CD14-positive monocyte (primary cell): ENCODE measurements at regions not wholly inside any gene's neighbourhood (a gene's known extent, or its start where the extent isn't known, plus 50 kb on each side); places are given as distances from the start of the nearest gene placed in this dataset.

Source experiments
- DNase-seq, 3 donors: peaks; one replicate each; pipeline ENCODE4 v3.0.0-alpha.2; 2011 to 2022
- H2AFZ ChIP-seq: 2 replicates; pipeline ENCODE4 v1.6.0; 2012; ENCODE audit warnings: mild to moderate bottlenecking, low read depth, low read length, inconsistent platforms; ENCODE audit not compliant: insufficient read depth, poor library complexity, severe bottlenecking
- H3K27ac ChIP-seq, 2 donors: 1 replicate in 1 of 2; 2 replicates in 1 of 2; pipeline ENCODE4 v1.5.1; 2012 to 2013; ENCODE audit warnings: low read length in 2 of 2, control low read depth in 1 of 2, inconsistent platforms in 1 of 2, low read depth in 1 of 2, mild to moderate bottlenecking in 1 of 2
- H3K27me3 ChIP-seq, 2 donors: one replicate each; pipeline versions ENCODE4 v1.6.0 to v1.6.1; 2011 to 2013; ENCODE audit warnings: low read length in 2 of 2; ENCODE audit not compliant: control insufficient read depth in 2 of 2, insufficient read depth in 2 of 2
- H3K36me3 ChIP-seq, 2 donors: replicated peaks in 1 of 2; 1 replicate in 1 of 2; 2 replicates in 1 of 2; pipeline versions ENCODE4 v1.5.1 to v1.6.1; 2012 to 2013; ENCODE audit warnings: low read length in 2 of 2, control low read depth in 1 of 2, inconsistent platforms in 1 of 2, mild to moderate bottlenecking in 1 of 2; ENCODE audit not compliant: insufficient read depth in 2 of 2, control insufficient read depth in 1 of 2
- H3K4me1 ChIP-seq, 2 donors: 1 replicate in 1 of 2; 2 replicates in 1 of 2; pipeline versions ENCODE4 v1.5.1 to v1.6.1; 2012 to 2013; ENCODE audit warnings: low read length in 2 of 2, control low read depth in 1 of 2, inconsistent platforms in 1 of 2, mild to moderate bottlenecking in 1 of 2, moderate library complexity in 1 of 2; ENCODE audit not compliant: insufficient read depth in 2 of 2, control insufficient read depth in 1 of 2
- H3K4me2 ChIP-seq: replicated peaks from 2 replicates; pipeline ENCODE3; 2012; ENCODE audit warnings: low read length, moderate library complexity, mild to moderate bottlenecking; ENCODE audit not compliant: poor library complexity, severe bottlenecking; ENCODE audit errors: extremely low read depth
- H3K4me3 ChIP-seq, 3 experiments: fragments of 200-600 bp in 1 of 3; sonication (generic) in 1 of 3; replicated peaks in 1 of 3; 1 replicate in 2 of 3; 2 replicates in 1 of 3; pipeline ENCODE4 v1.5.1; 2011 to 2013; ENCODE audit warnings: low read length in 3 of 3, mild to moderate bottlenecking in 3 of 3, control low read depth in 2 of 3, low read depth in 2 of 3, inconsistent platforms in 1 of 3, moderate library complexity in 1 of 3
- H3K79me2 ChIP-seq: 2 replicates; pipeline ENCODE4 v1.6.0; 2012; ENCODE audit warnings: mild to moderate bottlenecking, control low read depth, inconsistent platforms, low read length, moderate library complexity; ENCODE audit not compliant: insufficient read depth
- H3K9ac ChIP-seq: 2 replicates; pipeline ENCODE4 v1.6.0; 2017; ENCODE audit warnings: low read length, mild to moderate bottlenecking; ENCODE audit not compliant: insufficient read depth, poor library complexity, severe bottlenecking
- H3K9me3 ChIP-seq, 2 donors: replicated peaks in 1 of 2; 1 replicate in 1 of 2; 2 replicates in 1 of 2; pipeline versions ENCODE4 v1.5.1 to v1.6.1; 2012 to 2013; ENCODE audit warnings: low read length in 2 of 2, control low read depth in 1 of 2; ENCODE audit not compliant: control insufficient read depth in 1 of 2, insufficient read depth in 1 of 2
- H4K20me1 ChIP-seq: 2 replicates; pipeline ENCODE4 v1.6.0; 2012; ENCODE audit warnings: mild to moderate bottlenecking, low read length, control low read depth, moderate library complexity; ENCODE audit not compliant: insufficient read depth
- H3K27ac Mint-ChIP-seq, 7 donors: one replicate each; pipeline ENCODE4 v1.8.0; 2020; ENCODE audit warnings: mild to moderate bottlenecking in 7 of 7, mixed read lengths in 7 of 7, moderate library complexity in 6 of 7, inconsistent platforms in 2 of 7
- H3K27me3 Mint-ChIP-seq, 3 donors: one replicate each; pipeline ENCODE4 v1.8.0; 2021 to 2022; ENCODE audit warnings: low read depth in 3 of 3, mild to moderate bottlenecking in 3 of 3, mixed read lengths in 3 of 3, moderate library complexity in 3 of 3, inconsistent platforms in 1 of 3
- H3K36me3 Mint-ChIP-seq, 2 donors: one replicate each; pipeline ENCODE4 v1.8.0; 2020; ENCODE audit warnings: mixed read lengths in 2 of 2, inconsistent platforms in 1 of 2, mild to moderate bottlenecking in 1 of 2
- H3K4me1 Mint-ChIP-seq: one replicate; pipeline ENCODE4 v1.8.0; 2020; ENCODE audit warnings: mild to moderate bottlenecking, mixed read lengths
- H3K4me3 Mint-ChIP-seq, 2 donors: one replicate each; pipeline ENCODE4 v1.8.0; 2020; ENCODE audit warnings: mild to moderate bottlenecking in 2 of 2, mixed read lengths in 2 of 2, moderate library complexity in 1 of 2
- H3K9me3 Mint-ChIP-seq, 7 donors: one replicate each; pipeline ENCODE4 v1.8.0; 2020 to 2022; ENCODE audit warnings: mixed read lengths in 7 of 7, mild to moderate bottlenecking in 6 of 7, moderate library complexity in 6 of 7, inconsistent platforms in 2 of 7
- CTCF ChIP-seq: fragments of 200-600 bp; IDR thresholded peaks from one replicate; pipeline ENCODE4 v1.8.0; 2022; ENCODE audit warnings: antibody characterized with exemption, mild to moderate bottlenecking
- WGBS: methylation state at CpG from one replicate; pipeline ENCODE4 v1.1.5; 2013; ENCODE audit warnings: missing lambda C conversion rate; ENCODE audit not compliant: insufficient coverage; 5-methylcytosine and 5-hydroxymethylcytosine counted together
- intact Hi-C, 2 donors: fragments of 100-400 bp; cut with micrococcal nuclease; formaldehyde crosslinking; loops; one replicate each; pipeline versions ENCODE4 v1.15.0 to v1.15.1; 2023

DNA sequence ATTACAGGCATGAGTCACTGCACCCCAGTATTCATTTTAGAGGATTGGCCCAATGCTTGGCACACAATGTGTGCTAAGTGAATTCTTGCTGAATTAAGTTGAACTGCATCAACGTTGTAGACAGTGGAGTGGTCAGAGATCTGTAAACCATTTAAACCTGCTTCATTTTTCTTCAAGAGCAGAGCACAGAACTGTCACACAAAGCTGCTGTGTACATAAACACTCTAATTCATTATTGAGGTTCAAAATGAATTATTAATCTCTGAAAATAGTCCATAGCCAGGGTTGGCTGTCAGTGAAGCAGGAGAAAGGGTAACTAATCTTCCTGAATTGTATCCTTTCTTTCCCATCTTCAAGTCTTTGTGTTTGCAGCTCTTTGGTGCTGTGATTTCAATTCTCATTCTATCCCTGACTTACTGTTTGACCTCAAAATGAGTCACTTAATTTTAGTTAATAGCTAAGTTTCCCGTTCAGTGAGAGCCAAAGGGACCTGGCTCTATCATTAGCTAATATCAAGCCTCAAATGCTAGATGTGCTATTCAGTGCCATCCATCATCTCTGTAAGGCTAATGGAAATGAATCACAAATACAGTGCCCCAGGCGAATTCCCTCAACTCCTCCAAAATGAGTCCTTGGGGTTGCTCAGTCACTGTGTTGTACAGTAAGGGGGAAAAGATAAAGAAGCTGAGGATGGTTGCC, 77.0 kb upstream of the TSC22D1 start:
- TF ChIP-seq CTCF = no peak
- Histone ChIP-seq H3K27ac (no peak overlapping the region), H3K4me2 (no peak overlapping the region), H2AFZ (no peak overlapping the region), H3K9ac (no peak overlapping the region), H3K79me2 (no peaks in the 10 kb centered on the region), H3K9me3 (no peaks in the 10 kb centered on the region), H4K20me1 (no peaks in the 10 kb centered on the region), H3K4me1 (no peaks in the 10 kb centered on the region), H3K36me3 (no peaks in the 10 kb centered on the region), H3K4me3 (no peak overlapping the region), H3K27me3 (no peaks in the 10 kb centered on the region)
- WGBS = no CpG with 5 or more reads among the region's 3 CpGs
- no peaks in the 10 kb centered on the region for H3K4me1 Mint-ChIP-seq
- H3K27ac Mint-ChIP-seq = no peak overlapping the region
- H3K36me3 Mint-ChIP-seq = no peaks in the 10 kb centered on the region
- peaks cover 0 to 3% (median 0%) of the 10 kb centered on the region in 3 donors for H3K27me3 Mint-ChIP-seq
- intact Hi-C loops = no loop called here
- DNase-seq = no peak
- peaks cover 0 to 10% (median 0%) of the 10 kb centered on the region in 7 donors for H3K9me3 Mint-ChIP-seq
- H3K4me3 Mint-ChIP-seq = no peak overlapping the region

DNA sequence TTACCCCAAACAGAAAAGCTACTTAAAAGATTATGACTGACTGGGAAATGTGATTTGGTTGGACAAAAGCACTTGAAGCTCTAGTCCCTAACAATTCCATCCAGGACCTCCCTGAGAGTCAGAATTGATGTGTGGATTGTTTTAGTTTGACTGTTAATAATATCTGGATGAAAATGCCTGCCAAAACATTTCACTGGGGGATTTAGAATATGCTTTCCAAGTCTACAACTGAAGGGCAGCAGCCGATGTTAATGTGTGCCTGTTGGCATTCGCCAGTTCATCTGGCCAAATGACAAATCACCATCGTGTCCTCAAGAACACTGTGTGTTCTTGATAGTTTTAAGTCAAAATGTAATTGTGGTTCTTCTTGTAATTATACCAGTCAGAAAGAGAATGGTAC, 76.0 kb upstream of the TSC22D1 start:
- intact Hi-C loops = no loop called here
- Histone ChIP-seq H3K27ac (no peak overlapping the region), H3K4me1 (no peaks in the 10 kb centered on the region), H3K9me3 (no peaks in the 10 kb centered on the region), H2AFZ (no peak overlapping the region), H3K4me3 (no peak overlapping the region), H3K9ac (no peak overlapping the region), H3K27me3 (no peaks in the 10 kb centered on the region), H4K20me1 (no peaks in the 10 kb centered on the region), H3K79me2 (no peaks in the 10 kb centered on the region), H3K36me3 (no peaks in the 10 kb centered on the region), H3K4me2 (no peak overlapping the region)
- no peak for TF ChIP-seq CTCF
- 96% methylated on average over 3 of the region's 3 CpGs for WGBS
- no peak for DNase-seq
- no peaks in the 10 kb centered on the region for H3K4me1 Mint-ChIP-seq
- peaks cover 0 to 4% (median 0%) of the 10 kb centered on the region in 3 donors for H3K27me3 Mint-ChIP-seq
- H3K4me3 Mint-ChIP-seq = no peak overlapping the region
- no peak overlapping the region for H3K27ac Mint-ChIP-seq
- H3K9me3 Mint-ChIP-seq = peaks cover 0 to 10% (median 0%) of the 10 kb centered on the region in 7 donors
- H3K36me3 Mint-ChIP-seq = no peaks in the 10 kb centered on the region
